H9 (cell line): ENCODE measurements at regions not wholly inside any gene's neighbourhood (a gene's known extent, or its start where the extent isn't known, plus 50 kb on each side); places are given as distances from the start of the nearest gene placed in this dataset.

ENCODE experiments used
- DNase-seq: peaks from one replicate; pipeline ENCODE4 v3.0.0-alpha.2; 2017
- H2AFZ ChIP-seq: one replicate; pipeline ENCODE4 v1.6.1; 2013; ENCODE audit warnings: mild to moderate bottlenecking, low read length, control low read depth, moderate library complexity
- H2AK5ac ChIP-seq: 2 replicates; pipeline ENCODE4 v1.6.1; 2013; ENCODE audit warnings: low read length, control low read depth, mixed read lengths; ENCODE audit not compliant: insufficient read length
- H2BK120ac ChIP-seq: one replicate; pipeline ENCODE4 v1.6.1; 2013; ENCODE audit warnings: low read depth, mild to moderate bottlenecking, low read length, control low read depth, inconsistent platforms; ENCODE audit not compliant: poor library complexity, severe bottlenecking
- H2BK12ac ChIP-seq: 2 replicates; pipeline ENCODE4 v1.6.1; 2013; ENCODE audit warnings: low read length, control low read depth, mixed read lengths, low read depth; ENCODE audit not compliant: insufficient read length
- H2BK15ac ChIP-seq: 2 replicates; pipeline ENCODE4 v1.6.1; 2013; ENCODE audit warnings: low read depth, low read length, control low read depth
- H2BK20ac ChIP-seq: one replicate; pipeline ENCODE4 v1.6.1; 2013; ENCODE audit warnings: low read depth, mild to moderate bottlenecking, low read length, control low read depth, inconsistent platforms; ENCODE audit not compliant: poor library complexity, severe bottlenecking
- H2BK5ac ChIP-seq: 2 replicates; pipeline ENCODE4 v1.6.1; 2013; ENCODE audit warnings: low read length, control low read depth, mixed read lengths; ENCODE audit not compliant: insufficient read length
- H3K14ac ChIP-seq: 2 replicates; pipeline ENCODE4 v1.6.1; 2013; ENCODE audit warnings: low read length, control low read depth; ENCODE audit not compliant: insufficient read depth
- H3K18ac ChIP-seq: 2 replicates; pipeline ENCODE4 v1.6.1; 2013; ENCODE audit warnings: low read depth, mild to moderate bottlenecking, mixed read lengths, low read length, control low read depth; ENCODE audit not compliant: insufficient read length
- H3K23ac ChIP-seq: 2 replicates; pipeline ENCODE4 v1.6.1; 2013; ENCODE audit warnings: low read length, control low read depth, mixed read lengths, low read depth; ENCODE audit not compliant: insufficient read length
- H3K23me2 ChIP-seq: 2 replicates; pipeline ENCODE4 v1.6.1; 2013; ENCODE audit warnings: low read depth, mild to moderate bottlenecking, mixed read lengths, low read length, control low read depth; ENCODE audit not compliant: insufficient read length, poor library complexity, severe bottlenecking
- H3K27ac ChIP-seq: 2 replicates; pipeline ENCODE4 v1.5.1; 2013; ENCODE audit warnings: low read length, control low read depth, mixed read lengths, low read depth; ENCODE audit not compliant: insufficient read length
- H3K27me3 ChIP-seq: 2 replicates; pipeline ENCODE4 v1.6.1; 2013; ENCODE audit warnings: low read length, control low read depth, inconsistent platforms; ENCODE audit not compliant: insufficient read depth
- H3K4ac ChIP-seq: 2 replicates; pipeline ENCODE4 v1.6.1; 2013; ENCODE audit warnings: low read depth, mild to moderate bottlenecking, control low read depth, inconsistent platforms, low read length, moderate library complexity
- H3K4me1 ChIP-seq: 2 replicates; pipeline ENCODE4 v1.6.1; 2013; ENCODE audit warnings: low read length, control low read depth, inconsistent platforms; ENCODE audit not compliant: insufficient read depth
- H3K4me2 ChIP-seq: 2 replicates; pipeline ENCODE4 v1.6.1; 2013; ENCODE audit warnings: low read length, control low read depth, mixed read lengths; ENCODE audit not compliant: insufficient read length, insufficient read depth
- H3K56ac ChIP-seq: 2 replicates; pipeline ENCODE4 v1.6.1; 2013; ENCODE audit warnings: low read depth, mild to moderate bottlenecking, mixed read lengths, low read length, control low read depth; ENCODE audit not compliant: insufficient read length
- H3K79me1 ChIP-seq: 2 replicates; pipeline ENCODE4 v1.6.1; 2013; ENCODE audit warnings: low read depth, mild to moderate bottlenecking, moderate library complexity, low read length, control low read depth, inconsistent platforms; ENCODE audit not compliant: insufficient read depth, poor library complexity, severe bottlenecking
- H3K79me2 ChIP-seq: 2 replicates; pipeline ENCODE4 v1.6.1; 2013; ENCODE audit warnings: low read length, control low read depth, inconsistent platforms; ENCODE audit not compliant: insufficient read depth
- H3K9ac ChIP-seq: 2 replicates; pipeline ENCODE4 v1.6.1; 2013; ENCODE audit warnings: low read length, control low read depth, mixed read lengths; ENCODE audit not compliant: insufficient read length; ENCODE audit errors: extremely low read depth
- H3K9me3 ChIP-seq: one replicate; pipeline ENCODE4 v1.6.1; 2013; ENCODE audit warnings: low read depth, low read length, inconsistent platforms; ENCODE audit not compliant: control insufficient read depth
- H3T11ph ChIP-seq: one replicate; pipeline ENCODE4 v1.6.1; 2013; ENCODE audit warnings: mild to moderate bottlenecking, low read length, control low read depth, inconsistent platforms
- H4K20me1 ChIP-seq: one replicate; pipeline ENCODE4 v1.6.1; 2013; ENCODE audit not compliant: control insufficient read depth, insufficient read length, insufficient read depth
- H4K5ac ChIP-seq: 2 replicates; pipeline ENCODE4 v1.6.1; 2013; ENCODE audit warnings: low read depth, mild to moderate bottlenecking, mixed read lengths, low read length, control low read depth; ENCODE audit not compliant: insufficient read length
- H4K8ac ChIP-seq: replicated peaks from 2 replicates; pipeline ENCODE4 v1.6.1; 2013; ENCODE audit warnings: low read length, control low read depth, mixed read lengths, low read depth; ENCODE audit not compliant: insufficient read length
- H4K91ac ChIP-seq: 2 replicates; pipeline ENCODE4 v1.6.1; 2013; ENCODE audit warnings: low read depth, mild to moderate bottlenecking, moderate library complexity, mixed read lengths, low read length, control low read depth; ENCODE audit not compliant: insufficient read length
- H3K27ac Mint-ChIP-seq, 3 experiments: 2 replicates in 2 of 3; 3 replicates in 1 of 3; pipeline ENCODE4 v1.8.0; 2020 to 2021; ENCODE audit warnings: mixed read lengths in 3 of 3, mild to moderate bottlenecking in 1 of 3, moderate library complexity in 1 of 3
- H3K27me3 Mint-ChIP-seq: 2 replicates; pipeline ENCODE4 v1.8.0; 2021; ENCODE audit warnings: low read depth, mild to moderate bottlenecking, moderate library complexity, mixed read lengths
- H3K36me3 Mint-ChIP-seq, 3 experiments: 2 replicates in 2 of 3; 3 replicates in 1 of 3; pipeline ENCODE4 v1.8.0; 2020 to 2021; ENCODE audit warnings: low read depth in 3 of 3, mixed read lengths in 3 of 3; ENCODE audit not compliant: insufficient read depth in 1 of 3
- H3K4me1 Mint-ChIP-seq, 2 experiments: 2 replicates each; pipeline ENCODE4 v1.8.0; 2020; ENCODE audit warnings: mixed read lengths in 2 of 2
- H3K4me3 Mint-ChIP-seq, 2 experiments: 2 replicates in 1 of 2; 3 replicates in 1 of 2; pipeline ENCODE4 v1.8.0; 2020 to 2021; ENCODE audit warnings: mild to moderate bottlenecking in 2 of 2, mixed read lengths in 2 of 2, moderate library complexity in 1 of 2
- H3K9me3 Mint-ChIP-seq, 2 experiments: 2 replicates in 1 of 2; 3 replicates in 1 of 2; pipeline ENCODE4 v1.8.0; 2020; ENCODE audit warnings: mild to moderate bottlenecking in 2 of 2, mixed read lengths in 2 of 2, moderate library complexity in 1 of 2
- WGBS: extraction: QIAGEN DNeasy Blood & Tissue Kit; methylation state at CpG from one replicate; pipeline ENCODE4 v1.1.7; 2013; ENCODE audit warnings: missing lambda C conversion rate, low lambda C conversion rate, mixed read lengths; ENCODE audit not compliant: insufficient read length; ENCODE audit errors: extremely low coverage; 5-methylcytosine and 5-hydroxymethylcytosine counted together
- TF ChIP-seq, protein P1 (sequence below): fragments of 200-600 bp; sonication (generic); conservative IDR thresholded peaks from 3 replicates; pipeline ENCODE4 v1.8.0; 2021; ENCODE audit warnings: antibody characterized with exemption, mild to moderate bottlenecking

GRCh38 chr2:121890041-121890440 lies 134.6 kb downstream of the TSN start:
- TF ChIP-seq, protein P1, sequence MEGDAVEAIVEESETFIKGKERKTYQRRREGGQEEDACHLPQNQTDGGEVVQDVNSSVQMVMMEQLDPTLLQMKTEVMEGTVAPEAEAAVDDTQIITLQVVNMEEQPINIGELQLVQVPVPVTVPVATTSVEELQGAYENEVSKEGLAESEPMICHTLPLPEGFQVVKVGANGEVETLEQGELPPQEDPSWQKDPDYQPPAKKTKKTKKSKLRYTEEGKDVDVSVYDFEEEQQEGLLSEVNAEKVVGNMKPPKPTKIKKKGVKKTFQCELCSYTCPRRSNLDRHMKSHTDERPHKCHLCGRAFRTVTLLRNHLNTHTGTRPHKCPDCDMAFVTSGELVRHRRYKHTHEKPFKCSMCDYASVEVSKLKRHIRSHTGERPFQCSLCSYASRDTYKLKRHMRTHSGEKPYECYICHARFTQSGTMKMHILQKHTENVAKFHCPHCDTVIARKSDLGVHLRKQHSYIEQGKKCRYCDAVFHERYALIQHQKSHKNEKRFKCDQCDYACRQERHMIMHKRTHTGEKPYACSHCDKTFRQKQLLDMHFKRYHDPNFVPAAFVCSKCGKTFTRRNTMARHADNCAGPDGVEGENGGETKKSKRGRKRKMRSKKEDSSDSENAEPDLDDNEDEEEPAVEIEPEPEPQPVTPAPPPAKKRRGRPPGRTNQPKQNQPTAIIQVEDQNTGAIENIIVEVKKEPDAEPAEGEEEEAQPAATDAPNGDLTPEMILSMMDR, result no peak
- Histone ChIP-seq H3K14ac (no peak overlapping the region), H4K5ac (no peak overlapping the region), H3K27ac (no peak overlapping the region), H3K23ac (no peak overlapping the region), H4K20me1 (no peaks in the 10 kb centered on the region), H3K79me1 (no peaks in the 10 kb centered on the region), H3K9me3 (no peaks in the 10 kb centered on the region), H3K23me2 (no peaks in the 10 kb centered on the region), H2BK12ac (no peak overlapping the region), H2BK120ac (no peak overlapping the region), H2BK5ac (no peak overlapping the region), H3K79me2 (no peaks in the 10 kb centered on the region), H3K27me3 (no peaks in the 10 kb centered on the region), H3K4ac (no peak overlapping the region), H2BK20ac (no peak overlapping the region), H3K4me2 (no peak overlapping the region), H2AK5ac (no peak overlapping the region), H3K4me1 (no peaks in the 10 kb centered on the region), H2AFZ (no peak overlapping the region), H3K56ac (no peak overlapping the region), H4K91ac (no peak overlapping the region), H3T11ph (no peak overlapping the region), H4K8ac (no peak overlapping the region), H3K9ac (no peak overlapping the region), H2BK15ac (no peak overlapping the region), H3K18ac (no peak overlapping the region)
- Mint-ChIP-seq H3K27me3 (peaks cover 30% of the 10 kb centered on the region), H3K27ac (no peak overlapping the region), H3K36me3 (peaks cover 4 to 7% (median 5%) of the 10 kb centered on the region in 3 experiments; a peak in 5 of 7 replicates), H3K4me1 (peaks cover 0 to 6% of the 10 kb centered on the region in 2 experiments; a peak in 2 of 4 replicates), H3K4me3 (no peak overlapping the region), H3K9me3 (peaks cover 6 to 11% of the 10 kb centered on the region in 2 experiments)
- no CpG with 5 or more reads among the region's 9 CpGs for WGBS
- no peak for DNase-seq
